ENCODE measurements at regions not wholly inside any gene's neighbourhood (a gene's known extent, or its start where the extent isn't known, plus 50 kb on each side); places are given as distances from the start of the nearest gene placed in this dataset.

GRCh38 chr6:9499709-9500108 is 915.2 kb downstream of the TFAP2A start:
- no peak overlapping the region for H2AK5ac ChIP-seq (ENCODE audit: insufficient read length, low read length)
- H3K27ac Mint-ChIP-seq = no peak overlapping the region
- no peak overlapping the region for H3K14ac ChIP-seq (ENCODE audit: insufficient read depth, low read length)
- H3K4me3 Mint-ChIP-seq = no peak overlapping the region
- H3K27me3 ChIP-seq (ENCODE audit: insufficient read depth, low read length) = no peaks in the 10 kb centered on the region
- no peaks in the 10 kb centered on the region for H3K4me1 ChIP-seq (ENCODE audit: insufficient read depth, low read length)
- no peak overlapping the region for H4K91ac ChIP-seq (ENCODE audit: insufficient read length, low read depth, low read length)
- H3K79me1 ChIP-seq (ENCODE audit: insufficient read depth, low read depth, low read length, poor library complexity, severe bottlenecking) = no peaks in the 10 kb centered on the region
- no peak overlapping the region for H3K23ac ChIP-seq (ENCODE audit: insufficient read length, low read depth, low read length)
- no peak overlapping the region for H3K4me2 ChIP-seq (ENCODE audit: insufficient read depth, insufficient read length, low read length)
- no peak overlapping the region for H4K5ac ChIP-seq (ENCODE audit: insufficient read length, low read depth, low read length)
- H3K9ac ChIP-seq (ENCODE audit: extremely low read depth, insufficient read length, low read length) = no peak overlapping the region
- no peaks in the 10 kb centered on the region for H3K23me2 ChIP-seq (ENCODE audit: insufficient read length, low read depth, low read length, poor library complexity, severe bottlenecking)
- TF ChIP-seq CTCF (conservative IDR thresholded peaks at IDR 0.05) = no peak
- H3K36me3 Mint-ChIP-seq (ENCODE audit: insufficient read depth in 1 of 3, low read depth in 3 of 3) = peaks cover 0 to 11% (median 0%) of the 10 kb centered on the region in 3 experiments; a peak in 3 of 7 replicates
- H3K9me3 Mint-ChIP-seq = peaks cover 0 to 5% of the 10 kb centered on the region in 2 experiments; a peak in 3 of 5 replicates
- H3K27ac ChIP-seq (ENCODE audit: insufficient read length, low read depth, low read length) = no peak overlapping the region
- H3K56ac ChIP-seq (ENCODE audit: insufficient read length, low read depth, low read length) = no peak overlapping the region
- no peaks in the 10 kb centered on the region for H3K9me3 ChIP-seq (ENCODE audit: control insufficient read depth, low read depth, low read length)
- H2BK120ac ChIP-seq (ENCODE audit: low read depth, low read length, poor library complexity, severe bottlenecking) = no peak overlapping the region
- no peak for DNase-seq
- peaks cover 18 to 23% of the 10 kb centered on the region in 2 experiments for H3K4me1 Mint-ChIP-seq
- H2BK15ac ChIP-seq (ENCODE audit: low read depth, low read length) = no peak overlapping the region
- no CpG with 5 or more reads among the region's 4 CpGs for WGBS (ENCODE audit: extremely low coverage, insufficient read length, low lambda C conversion rate)
- H2BK20ac ChIP-seq (ENCODE audit: low read depth, low read length, poor library complexity, severe bottlenecking) = no peak overlapping the region
- H2BK5ac ChIP-seq (ENCODE audit: insufficient read length, low read length) = no peak overlapping the region
- no peaks in the 10 kb centered on the region for H3K79me2 ChIP-seq (ENCODE audit: insufficient read depth, low read length)
- no peaks in the 10 kb centered on the region for H4K20me1 ChIP-seq (ENCODE audit: control insufficient read depth, insufficient read depth, insufficient read length)
- no peak overlapping the region for H3T11ph ChIP-seq (ENCODE audit: low read length)
- no peak overlapping the region for H3K4ac ChIP-seq (ENCODE audit: low read depth, low read length)
- H2BK12ac ChIP-seq (ENCODE audit: insufficient read length, low read depth, low read length) = no peak overlapping the region
- no peak overlapping the region for H2AFZ ChIP-seq (ENCODE audit: low read length)
- no peak overlapping the region for H3K18ac ChIP-seq (ENCODE audit: insufficient read length, low read depth, low read length)
- no peaks in the 10 kb centered on the region for H3K27me3 Mint-ChIP-seq (ENCODE audit: low read depth)
- H4K8ac ChIP-seq (replicated peaks; ENCODE audit: insufficient read length, low read depth, low read length) = no peak overlapping the region

All from H9 (cell line).